H9 (cell line): ENCODE measurements at regions not wholly inside any gene's neighbourhood (a gene's known extent, or its start where the extent isn't known, plus 50 kb on each side); places are given as distances from the start of the nearest gene placed in this dataset.

Experiments used
- DNase-seq: peaks from one replicate; pipeline ENCODE4 v3.0.0-alpha.2; 2017
- H2AFZ ChIP-seq: one replicate; pipeline ENCODE4 v1.6.1; 2013; ENCODE audit warnings: mild to moderate bottlenecking, low read length, control low read depth, moderate library complexity
- H2AK5ac ChIP-seq: 2 replicates; pipeline ENCODE4 v1.6.1; 2013; ENCODE audit warnings: low read length, control low read depth, mixed read lengths; ENCODE audit not compliant: insufficient read length
- H2BK120ac ChIP-seq: one replicate; pipeline ENCODE4 v1.6.1; 2013; ENCODE audit warnings: low read depth, mild to moderate bottlenecking, low read length, control low read depth, inconsistent platforms; ENCODE audit not compliant: poor library complexity, severe bottlenecking
- H2BK12ac ChIP-seq: 2 replicates; pipeline ENCODE4 v1.6.1; 2013; ENCODE audit warnings: low read length, control low read depth, mixed read lengths, low read depth; ENCODE audit not compliant: insufficient read length
- H2BK15ac ChIP-seq: 2 replicates; pipeline ENCODE4 v1.6.1; 2013; ENCODE audit warnings: low read depth, low read length, control low read depth
- H2BK20ac ChIP-seq: one replicate; pipeline ENCODE4 v1.6.1; 2013; ENCODE audit warnings: low read depth, mild to moderate bottlenecking, low read length, control low read depth, inconsistent platforms; ENCODE audit not compliant: poor library complexity, severe bottlenecking
- H2BK5ac ChIP-seq: 2 replicates; pipeline ENCODE4 v1.6.1; 2013; ENCODE audit warnings: low read length, control low read depth, mixed read lengths; ENCODE audit not compliant: insufficient read length
- H3K14ac ChIP-seq: 2 replicates; pipeline ENCODE4 v1.6.1; 2013; ENCODE audit warnings: low read length, control low read depth; ENCODE audit not compliant: insufficient read depth
- H3K18ac ChIP-seq: 2 replicates; pipeline ENCODE4 v1.6.1; 2013; ENCODE audit warnings: low read depth, mild to moderate bottlenecking, mixed read lengths, low read length, control low read depth; ENCODE audit not compliant: insufficient read length
- H3K23ac ChIP-seq: 2 replicates; pipeline ENCODE4 v1.6.1; 2013; ENCODE audit warnings: low read length, control low read depth, mixed read lengths, low read depth; ENCODE audit not compliant: insufficient read length
- H3K23me2 ChIP-seq: 2 replicates; pipeline ENCODE4 v1.6.1; 2013; ENCODE audit warnings: low read depth, mild to moderate bottlenecking, mixed read lengths, low read length, control low read depth; ENCODE audit not compliant: insufficient read length, poor library complexity, severe bottlenecking
- H3K27ac ChIP-seq: 2 replicates; pipeline ENCODE4 v1.5.1; 2013; ENCODE audit warnings: low read length, control low read depth, mixed read lengths, low read depth; ENCODE audit not compliant: insufficient read length
- H3K27me3 ChIP-seq: 2 replicates; pipeline ENCODE4 v1.6.1; 2013; ENCODE audit warnings: low read length, control low read depth, inconsistent platforms; ENCODE audit not compliant: insufficient read depth
- H3K4ac ChIP-seq: 2 replicates; pipeline ENCODE4 v1.6.1; 2013; ENCODE audit warnings: low read depth, mild to moderate bottlenecking, control low read depth, inconsistent platforms, low read length, moderate library complexity
- H3K4me1 ChIP-seq: 2 replicates; pipeline ENCODE4 v1.6.1; 2013; ENCODE audit warnings: low read length, control low read depth, inconsistent platforms; ENCODE audit not compliant: insufficient read depth
- H3K4me2 ChIP-seq: 2 replicates; pipeline ENCODE4 v1.6.1; 2013; ENCODE audit warnings: low read length, control low read depth, mixed read lengths; ENCODE audit not compliant: insufficient read length, insufficient read depth
- H3K56ac ChIP-seq: 2 replicates; pipeline ENCODE4 v1.6.1; 2013; ENCODE audit warnings: low read depth, mild to moderate bottlenecking, mixed read lengths, low read length, control low read depth; ENCODE audit not compliant: insufficient read length
- H3K79me1 ChIP-seq: 2 replicates; pipeline ENCODE4 v1.6.1; 2013; ENCODE audit warnings: low read depth, mild to moderate bottlenecking, moderate library complexity, low read length, control low read depth, inconsistent platforms; ENCODE audit not compliant: insufficient read depth, poor library complexity, severe bottlenecking
- H3K79me2 ChIP-seq: 2 replicates; pipeline ENCODE4 v1.6.1; 2013; ENCODE audit warnings: low read length, control low read depth, inconsistent platforms; ENCODE audit not compliant: insufficient read depth
- H3K9ac ChIP-seq: 2 replicates; pipeline ENCODE4 v1.6.1; 2013; ENCODE audit warnings: low read length, control low read depth, mixed read lengths; ENCODE audit not compliant: insufficient read length; ENCODE audit errors: extremely low read depth
- H3K9me3 ChIP-seq: one replicate; pipeline ENCODE4 v1.6.1; 2013; ENCODE audit warnings: low read depth, low read length, inconsistent platforms; ENCODE audit not compliant: control insufficient read depth
- H3T11ph ChIP-seq: one replicate; pipeline ENCODE4 v1.6.1; 2013; ENCODE audit warnings: mild to moderate bottlenecking, low read length, control low read depth, inconsistent platforms
- H4K20me1 ChIP-seq: one replicate; pipeline ENCODE4 v1.6.1; 2013; ENCODE audit not compliant: control insufficient read depth, insufficient read length, insufficient read depth
- H4K5ac ChIP-seq: 2 replicates; pipeline ENCODE4 v1.6.1; 2013; ENCODE audit warnings: low read depth, mild to moderate bottlenecking, mixed read lengths, low read length, control low read depth; ENCODE audit not compliant: insufficient read length
- H4K8ac ChIP-seq: replicated peaks from 2 replicates; pipeline ENCODE4 v1.6.1; 2013; ENCODE audit warnings: low read length, control low read depth, mixed read lengths, low read depth; ENCODE audit not compliant: insufficient read length
- H4K91ac ChIP-seq: 2 replicates; pipeline ENCODE4 v1.6.1; 2013; ENCODE audit warnings: low read depth, mild to moderate bottlenecking, moderate library complexity, mixed read lengths, low read length, control low read depth; ENCODE audit not compliant: insufficient read length
- H3K27ac Mint-ChIP-seq, 3 experiments: 2 replicates in 2 of 3; 3 replicates in 1 of 3; pipeline ENCODE4 v1.8.0; 2020 to 2021; ENCODE audit warnings: mixed read lengths in 3 of 3, mild to moderate bottlenecking in 1 of 3, moderate library complexity in 1 of 3
- H3K27me3 Mint-ChIP-seq: 2 replicates; pipeline ENCODE4 v1.8.0; 2021; ENCODE audit warnings: low read depth, mild to moderate bottlenecking, moderate library complexity, mixed read lengths
- H3K36me3 Mint-ChIP-seq, 3 experiments: 2 replicates in 2 of 3; 3 replicates in 1 of 3; pipeline ENCODE4 v1.8.0; 2020 to 2021; ENCODE audit warnings: low read depth in 3 of 3, mixed read lengths in 3 of 3; ENCODE audit not compliant: insufficient read depth in 1 of 3
- H3K4me1 Mint-ChIP-seq, 2 experiments: 2 replicates each; pipeline ENCODE4 v1.8.0; 2020; ENCODE audit warnings: mixed read lengths in 2 of 2
- H3K4me3 Mint-ChIP-seq, 2 experiments: 2 replicates in 1 of 2; 3 replicates in 1 of 2; pipeline ENCODE4 v1.8.0; 2020 to 2021; ENCODE audit warnings: mild to moderate bottlenecking in 2 of 2, mixed read lengths in 2 of 2, moderate library complexity in 1 of 2
- H3K9me3 Mint-ChIP-seq, 2 experiments: 2 replicates in 1 of 2; 3 replicates in 1 of 2; pipeline ENCODE4 v1.8.0; 2020; ENCODE audit warnings: mild to moderate bottlenecking in 2 of 2, mixed read lengths in 2 of 2, moderate library complexity in 1 of 2
- WGBS: extraction: QIAGEN DNeasy Blood & Tissue Kit; methylation state at CpG from one replicate; pipeline ENCODE4 v1.1.7; 2013; ENCODE audit warnings: missing lambda C conversion rate, low lambda C conversion rate, mixed read lengths; ENCODE audit not compliant: insufficient read length; ENCODE audit errors: extremely low coverage; 5-methylcytosine and 5-hydroxymethylcytosine counted together
- TF ChIP-seq, protein P1 (sequence below): fragments of 200-600 bp; sonication (generic); conservative IDR thresholded peaks from 3 replicates; pipeline ENCODE4 v1.8.0; 2021; ENCODE audit warnings: antibody characterized with exemption, mild to moderate bottlenecking

DNA sequence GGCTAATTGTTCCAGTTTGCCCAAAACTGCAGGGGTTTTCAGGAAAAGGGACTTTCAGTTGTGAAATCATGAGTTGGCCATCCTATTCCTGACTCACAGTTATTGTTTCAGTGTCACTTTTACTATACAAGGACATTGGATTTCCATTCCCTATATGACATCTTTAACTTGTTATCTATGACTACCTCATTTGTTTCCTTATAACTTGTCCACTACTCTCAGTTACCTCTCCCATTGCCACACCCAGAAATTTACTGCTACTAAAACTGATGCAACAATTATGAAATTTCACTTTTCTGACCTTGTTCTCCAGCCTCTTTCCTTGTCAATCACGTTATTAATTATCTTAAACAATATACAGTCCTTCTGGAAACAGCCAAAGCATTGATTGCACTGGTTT is 116.5 kb upstream of the ZNF804A start:
- no peak overlapping the region for H3K14ac ChIP-seq
- H2BK20ac ChIP-seq = no peak overlapping the region
- no peaks in the 10 kb centered on the region for H3K4me1 Mint-ChIP-seq
- H2AFZ ChIP-seq = no peak overlapping the region
- no peaks in the 10 kb centered on the region for H3K9me3 ChIP-seq
- H4K20me1 ChIP-seq = no peaks in the 10 kb centered on the region
- no peaks in the 10 kb centered on the region for H3K4me1 ChIP-seq
- H4K91ac ChIP-seq = no peak overlapping the region
- H2BK120ac ChIP-seq = no peak overlapping the region
- no peak overlapping the region for H3K9ac ChIP-seq
- H3K27ac Mint-ChIP-seq = no peak overlapping the region
- no peaks in the 10 kb centered on the region for H3K23me2 ChIP-seq
- no peak overlapping the region for H3K23ac ChIP-seq
- H3K18ac ChIP-seq = no peak overlapping the region
- no CpG with 5 or more reads among the region's 1 CpG for WGBS
- no peak overlapping the region for H2BK12ac ChIP-seq
- H2BK5ac ChIP-seq = no peak overlapping the region
- H2BK15ac ChIP-seq = no peak overlapping the region
- H3K27me3 Mint-ChIP-seq = no peaks in the 10 kb centered on the region
- no peaks in the 10 kb centered on the region for H3K9me3 Mint-ChIP-seq
- H2AK5ac ChIP-seq = no peak overlapping the region
- DNase-seq = no peak
- H3K79me1 ChIP-seq = no peaks in the 10 kb centered on the region
- no peak overlapping the region for H3K4me2 ChIP-seq
- no peaks in the 10 kb centered on the region for H3K79me2 ChIP-seq
- no peak overlapping the region for H3K4ac ChIP-seq
- H3T11ph ChIP-seq = no peak overlapping the region
- no peak overlapping the region for H4K8ac ChIP-seq
- no peaks in the 10 kb centered on the region for H3K27me3 ChIP-seq
- H3K36me3 Mint-ChIP-seq = no peaks in the 10 kb centered on the region
- H3K56ac ChIP-seq = no peak overlapping the region
- no peak overlapping the region for H3K4me3 Mint-ChIP-seq
- TF ChIP-seq, protein P1, sequence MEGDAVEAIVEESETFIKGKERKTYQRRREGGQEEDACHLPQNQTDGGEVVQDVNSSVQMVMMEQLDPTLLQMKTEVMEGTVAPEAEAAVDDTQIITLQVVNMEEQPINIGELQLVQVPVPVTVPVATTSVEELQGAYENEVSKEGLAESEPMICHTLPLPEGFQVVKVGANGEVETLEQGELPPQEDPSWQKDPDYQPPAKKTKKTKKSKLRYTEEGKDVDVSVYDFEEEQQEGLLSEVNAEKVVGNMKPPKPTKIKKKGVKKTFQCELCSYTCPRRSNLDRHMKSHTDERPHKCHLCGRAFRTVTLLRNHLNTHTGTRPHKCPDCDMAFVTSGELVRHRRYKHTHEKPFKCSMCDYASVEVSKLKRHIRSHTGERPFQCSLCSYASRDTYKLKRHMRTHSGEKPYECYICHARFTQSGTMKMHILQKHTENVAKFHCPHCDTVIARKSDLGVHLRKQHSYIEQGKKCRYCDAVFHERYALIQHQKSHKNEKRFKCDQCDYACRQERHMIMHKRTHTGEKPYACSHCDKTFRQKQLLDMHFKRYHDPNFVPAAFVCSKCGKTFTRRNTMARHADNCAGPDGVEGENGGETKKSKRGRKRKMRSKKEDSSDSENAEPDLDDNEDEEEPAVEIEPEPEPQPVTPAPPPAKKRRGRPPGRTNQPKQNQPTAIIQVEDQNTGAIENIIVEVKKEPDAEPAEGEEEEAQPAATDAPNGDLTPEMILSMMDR = no peak
- no peak overlapping the region for H4K5ac ChIP-seq
- H3K27ac ChIP-seq = no peak overlapping the region
